A549 (cell line): ENCODE measurements at regions not wholly inside any gene's neighbourhood (a gene's known extent, or its start where the extent isn't known, plus 50 kb on each side); places are given as distances from the start of the nearest gene placed in this dataset.

Experiments
- JUN ChIP-seq, 2 experiments: fragments of >200 bp; sonication (Bioruptor Twin); formaldehyde crosslinking; IDR thresholded peaks; 2 replicates in 1 of 2; 3 replicates in 1 of 2; pipeline ENCODE4 v1.6.1; 2016 to 2017
- JUNB ChIP-seq: fragments of >200 bp; sonication (Bioruptor Twin); formaldehyde crosslinking; IDR thresholded peaks from 2 replicates; pipeline ENCODE4 v1.6.1; 2016
- MAFK ChIP-seq: fragments of 450-650 bp; IDR thresholded peaks from 2 replicates; pipeline ENCODE4 v1.6.1; 2014; ENCODE audit not compliant: partially characterized antibody
- TF ChIP-seq, protein P1 (sequence below): fragments of >200 bp; sonication (Bioruptor Twin); formaldehyde crosslinking; IDR thresholded peaks from 3 replicates; pipeline ENCODE4 v1.5.1; 2016

DNA sequence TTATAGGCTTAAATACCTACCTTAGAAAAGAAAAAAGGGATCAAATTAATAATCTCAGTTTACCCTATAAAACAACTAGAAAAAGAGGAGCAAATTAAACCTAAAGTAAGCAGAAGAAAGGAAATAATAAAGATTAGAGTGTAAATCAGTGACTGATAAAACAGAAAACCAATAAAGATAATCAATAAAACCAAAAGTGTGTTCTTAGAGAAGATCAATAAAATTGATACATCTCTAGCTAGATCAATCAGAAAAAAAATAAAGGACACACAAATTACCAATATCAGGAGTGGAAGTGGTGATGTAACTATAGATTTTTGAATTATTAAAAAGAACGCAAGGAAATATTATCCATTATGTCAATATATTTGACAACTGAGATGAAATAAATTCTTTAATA, 69.2 kb upstream of the NAMPT start:
- TF ChIP-seq, protein P1, sequence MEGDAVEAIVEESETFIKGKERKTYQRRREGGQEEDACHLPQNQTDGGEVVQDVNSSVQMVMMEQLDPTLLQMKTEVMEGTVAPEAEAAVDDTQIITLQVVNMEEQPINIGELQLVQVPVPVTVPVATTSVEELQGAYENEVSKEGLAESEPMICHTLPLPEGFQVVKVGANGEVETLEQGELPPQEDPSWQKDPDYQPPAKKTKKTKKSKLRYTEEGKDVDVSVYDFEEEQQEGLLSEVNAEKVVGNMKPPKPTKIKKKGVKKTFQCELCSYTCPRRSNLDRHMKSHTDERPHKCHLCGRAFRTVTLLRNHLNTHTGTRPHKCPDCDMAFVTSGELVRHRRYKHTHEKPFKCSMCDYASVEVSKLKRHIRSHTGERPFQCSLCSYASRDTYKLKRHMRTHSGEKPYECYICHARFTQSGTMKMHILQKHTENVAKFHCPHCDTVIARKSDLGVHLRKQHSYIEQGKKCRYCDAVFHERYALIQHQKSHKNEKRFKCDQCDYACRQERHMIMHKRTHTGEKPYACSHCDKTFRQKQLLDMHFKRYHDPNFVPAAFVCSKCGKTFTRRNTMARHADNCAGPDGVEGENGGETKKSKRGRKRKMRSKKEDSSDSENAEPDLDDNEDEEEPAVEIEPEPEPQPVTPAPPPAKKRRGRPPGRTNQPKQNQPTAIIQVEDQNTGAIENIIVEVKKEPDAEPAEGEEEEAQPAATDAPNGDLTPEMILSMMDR = no peak
- TF ChIP-seq MAFK (no peak), JUN (IDR thresholded peaks at IDR 0.05) (no peak), JUNB (no peak)
